Activated T-cell treated with anti-CD3 and anti-CD28 coated beads for 24 hours (primary cell): ENCODE measurements at regions not wholly inside any gene's neighbourhood (a gene's known extent, or its start where the extent isn't known, plus 50 kb on each side); places are given as distances from the start of the nearest gene placed in this dataset.
"Not testable (repeated sequence)": the region's sequence is repeated elsewhere in the genome, so short reads cannot be mapped to it uniquely, and the experiment has no call there.

Experiments
- DNase-seq: peaks from one replicate; pipeline ENCODE4 v3.0.0-alpha.2; 2020; ENCODE audit warnings: low read depth

DNA sequence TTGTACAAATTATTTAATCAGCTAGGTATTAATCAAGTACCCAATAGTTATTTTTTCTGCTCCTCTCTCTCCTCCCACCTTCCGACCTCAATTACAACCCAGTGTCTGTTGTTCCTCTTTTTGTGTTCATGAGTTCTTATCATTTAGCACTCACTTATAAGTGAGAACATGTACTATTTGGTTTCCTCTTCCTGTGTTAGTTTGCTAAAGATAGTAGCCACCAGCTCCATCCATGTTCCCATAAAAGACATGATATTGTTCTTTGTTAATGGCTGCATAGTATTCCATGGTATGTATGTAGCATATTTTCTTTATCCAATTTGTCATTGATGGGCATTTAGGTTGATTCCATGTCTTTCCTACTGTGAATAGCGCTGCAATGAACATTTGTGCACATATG, 652.8 kb upstream of the CITED2 start:
- DNase-seq: no peak

DNA sequence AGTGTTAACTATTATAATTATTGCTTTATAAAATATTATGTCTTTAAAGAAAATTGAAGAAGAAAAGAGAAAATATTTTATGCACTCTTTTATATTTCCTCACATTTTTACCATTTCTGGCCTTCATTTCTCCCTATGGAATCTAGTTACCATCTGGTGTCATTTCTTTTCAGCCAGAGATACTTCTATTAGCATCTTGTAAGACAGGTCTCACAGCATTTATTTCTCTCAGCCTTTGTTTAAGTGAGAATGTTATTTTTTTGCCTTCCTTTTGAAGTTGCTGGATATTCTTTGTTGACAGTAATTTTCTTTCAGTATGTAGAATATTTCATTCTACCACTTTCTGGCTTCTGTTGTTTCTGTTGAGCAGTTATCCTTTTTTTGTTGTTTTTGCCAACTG, 652.1 kb upstream of the CITED2 start:
- no peak for DNase-seq

DNA sequence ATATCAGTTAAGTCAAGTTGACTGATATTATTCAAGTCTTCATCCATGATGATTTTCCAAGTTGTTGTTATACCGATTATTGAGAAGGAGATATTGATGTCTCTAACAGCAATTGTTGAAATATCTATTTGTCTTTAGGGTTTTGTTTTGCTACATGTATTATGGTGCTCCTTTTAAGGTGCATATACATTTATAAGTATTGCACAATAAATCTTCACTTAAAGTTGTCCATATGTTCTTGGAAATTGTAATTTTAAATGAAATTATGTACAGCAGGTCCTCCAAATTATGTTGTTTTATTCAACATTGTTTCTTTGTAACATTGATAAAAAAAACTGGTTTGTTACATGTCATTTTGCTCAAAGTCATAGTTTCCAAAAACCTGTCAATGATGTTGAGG, 650.7 kb upstream of the CITED2 start:
- DNase-seq: no peak

DNA sequence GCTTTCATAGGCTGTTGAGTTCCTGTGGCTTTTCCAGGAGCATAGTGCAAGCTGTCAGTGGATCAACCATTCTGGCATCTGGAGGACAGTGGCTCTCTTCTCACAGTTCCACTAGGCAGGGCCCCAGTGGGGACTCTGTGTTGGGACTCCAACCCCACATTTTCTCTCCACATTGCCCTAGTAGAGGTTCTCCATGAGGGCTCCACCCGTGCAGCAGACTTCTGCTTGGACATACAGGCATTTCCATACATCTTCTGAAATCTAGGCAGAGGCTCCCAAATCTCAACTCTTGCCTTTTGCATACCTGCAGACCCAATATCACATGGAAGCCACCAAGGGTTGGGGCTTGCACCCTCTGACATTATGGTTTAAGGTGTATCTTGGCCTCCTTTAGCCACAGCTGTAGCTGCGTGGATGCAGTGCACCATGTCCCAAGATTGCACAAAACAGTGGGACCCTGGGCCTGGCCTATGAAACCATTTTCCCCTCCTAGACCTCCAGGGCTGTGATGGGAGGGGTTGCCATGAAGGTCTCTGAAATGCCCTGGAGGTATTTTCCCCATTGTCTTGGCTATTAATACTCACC, 645.9 kb upstream of the CITED2 start:
- DNase-seq: no peak

DNA sequence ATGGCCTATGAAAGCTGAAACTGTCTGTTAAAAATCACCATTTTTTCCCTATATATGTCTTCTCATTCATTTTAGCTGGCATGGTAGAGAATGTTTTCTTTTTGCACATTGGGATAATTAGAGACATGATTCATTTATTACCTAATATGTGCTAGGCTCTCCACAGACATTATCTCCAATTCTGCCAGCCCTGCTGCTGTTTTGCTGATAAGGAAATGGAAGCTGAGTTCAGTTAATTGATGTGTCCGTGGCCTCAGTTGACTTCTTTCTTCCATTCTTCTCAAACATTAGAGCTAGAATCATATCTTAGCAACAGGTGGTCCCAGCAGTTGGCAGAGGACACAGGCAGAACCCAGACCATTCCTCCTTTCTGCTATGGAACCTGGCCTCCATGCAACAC, 644.1 kb upstream of the CITED2 start:
- no peak for DNase-seq

DNA sequence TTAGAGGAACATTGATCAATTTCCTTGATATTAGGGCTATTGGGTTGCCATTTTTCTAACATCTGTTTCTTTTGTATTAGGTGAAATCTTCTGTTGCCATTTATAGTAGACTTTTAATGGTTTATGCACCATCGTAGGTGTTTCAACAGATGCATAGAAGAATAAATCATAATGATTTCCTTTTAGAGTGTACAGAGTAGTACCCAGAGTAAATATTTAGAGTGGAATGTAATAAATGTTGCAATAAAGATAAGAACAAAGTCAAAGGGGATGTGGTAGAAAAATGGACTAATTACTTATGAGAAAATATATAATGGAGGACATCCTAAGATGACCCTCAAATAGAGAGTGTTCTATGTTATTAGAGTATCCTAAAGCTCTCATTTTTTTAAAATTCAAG, 643.0 kb upstream of the CITED2 start:
- no peak for DNase-seq

DNA sequence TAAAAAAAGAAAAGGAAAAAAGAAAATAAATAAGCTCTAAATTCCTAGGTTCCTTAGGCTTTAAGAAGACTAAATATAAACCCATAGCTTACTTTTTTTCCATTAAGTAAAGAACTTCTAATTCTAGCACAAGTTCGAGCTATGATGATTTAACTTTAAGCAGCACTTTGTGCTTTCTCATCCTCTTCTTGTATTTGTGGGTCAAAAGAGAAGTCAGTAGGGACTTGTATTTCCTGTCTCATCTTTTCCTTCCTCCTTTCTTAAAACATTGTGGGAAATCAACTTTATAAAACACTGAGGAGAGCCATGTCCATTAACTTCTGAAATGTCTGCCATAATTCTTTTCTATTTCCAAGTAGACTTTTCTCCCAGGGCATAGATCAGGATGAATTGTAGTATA, 637.7 kb upstream of the CITED2 start:
- DNase-seq: no peak

DNA sequence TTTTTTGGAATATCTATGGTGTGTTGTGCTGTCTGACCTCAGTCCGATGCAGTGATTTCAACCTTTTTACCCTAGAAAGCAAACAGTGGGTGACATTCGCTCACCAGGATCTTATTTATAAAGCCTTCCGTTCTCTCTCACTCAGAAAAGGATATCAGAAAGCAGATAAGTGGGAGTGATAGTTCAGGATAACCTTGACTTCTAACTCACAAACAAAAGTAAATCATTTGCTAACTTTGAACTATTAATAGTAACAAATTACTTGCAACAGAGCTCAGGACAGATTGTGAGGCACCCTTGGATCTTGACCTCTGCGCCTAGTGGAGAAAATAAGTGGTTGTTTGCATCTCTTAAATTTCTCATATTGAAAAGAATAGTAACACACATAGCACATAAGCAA, 637.1 kb upstream of the CITED2 start:
- no peak for DNase-seq

DNA sequence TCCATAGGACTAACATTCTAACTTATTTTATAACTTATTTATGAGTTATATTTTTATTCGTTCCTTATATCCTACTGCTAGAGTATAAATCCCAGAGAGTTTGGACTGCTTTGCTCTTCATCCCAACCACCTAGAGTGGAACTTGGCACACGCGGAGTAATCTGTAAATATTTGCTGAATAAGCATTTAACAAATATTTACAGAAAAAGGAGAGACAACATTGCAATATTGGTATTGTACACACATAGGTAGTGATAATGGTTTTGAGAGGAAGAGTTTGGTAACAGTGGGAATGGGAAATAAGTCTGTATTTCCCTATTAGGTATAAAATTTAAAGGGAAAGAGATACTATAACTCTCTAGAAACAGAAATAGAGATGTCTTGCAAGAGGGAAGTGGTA, 634.8 kb upstream of the CITED2 start:
- DNase-seq: no peak

DNA sequence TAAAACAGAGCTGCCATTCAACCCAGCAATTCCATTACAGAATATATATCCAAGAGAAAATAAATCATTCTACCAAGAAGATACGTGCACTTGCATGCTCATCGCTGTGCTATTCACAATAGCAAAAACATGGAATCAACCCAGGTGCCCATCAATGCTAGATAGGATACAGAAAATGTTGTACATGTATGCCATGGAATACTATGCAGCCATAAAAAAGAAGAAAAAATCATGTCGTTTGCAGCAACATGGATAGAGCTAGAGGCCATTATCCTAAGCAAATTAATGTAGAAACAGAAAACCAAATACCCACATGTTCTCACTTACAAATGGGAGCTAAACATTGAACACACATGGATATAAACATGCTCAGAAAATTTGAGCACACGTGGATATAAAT, 633.1 kb upstream of the CITED2 start:
- DNase-seq: no peak

DNA sequence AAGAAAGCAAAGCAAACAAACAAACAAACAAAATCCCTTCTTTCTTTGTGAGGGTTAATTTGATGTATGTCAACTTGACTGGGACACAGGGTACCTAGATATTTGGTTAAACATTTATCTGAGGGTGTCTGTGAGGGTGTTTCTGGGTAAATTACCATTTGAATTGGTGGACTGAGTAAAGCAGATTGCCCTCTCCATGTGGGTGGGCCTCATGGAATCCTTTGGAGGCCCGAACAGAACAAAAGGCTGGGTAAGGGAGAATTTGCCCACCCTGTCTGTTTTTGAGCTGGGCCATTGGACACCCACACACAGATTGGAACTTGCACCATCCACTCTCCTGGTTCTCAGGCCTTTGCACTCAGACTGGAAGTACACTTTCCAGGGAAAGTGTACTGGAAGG, 628.8 kb upstream of the CITED2 start:
- DNase-seq: no peak

DNA sequence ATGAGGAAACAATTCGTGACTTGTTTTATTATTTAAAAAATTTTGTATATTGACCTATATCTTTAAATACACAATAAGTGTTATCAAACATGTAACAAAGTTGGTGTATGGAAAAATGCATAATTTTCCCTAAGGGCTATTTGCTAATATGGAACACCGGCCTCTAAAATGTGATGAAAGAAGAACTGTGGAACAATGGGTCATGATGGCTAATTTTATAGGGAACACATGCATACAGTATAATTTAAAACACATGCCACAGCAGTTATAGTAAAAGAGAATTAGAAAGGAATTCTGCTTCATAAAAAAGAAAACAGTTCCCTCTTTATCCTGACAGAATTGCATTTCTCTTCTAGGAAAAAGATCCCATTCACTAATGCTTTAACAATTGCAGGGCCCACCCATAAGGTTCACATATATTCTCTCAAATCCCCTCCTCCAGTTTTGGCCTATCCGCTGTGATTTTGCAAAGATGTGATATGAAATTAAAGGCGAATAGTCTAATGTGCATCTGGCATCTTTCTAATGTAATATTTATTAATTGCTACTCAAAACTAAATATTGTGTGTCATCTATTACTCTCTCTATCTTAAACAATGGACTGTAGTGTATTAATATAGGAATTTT, 628.1 kb upstream of the CITED2 start:
- no peak for DNase-seq

DNA sequence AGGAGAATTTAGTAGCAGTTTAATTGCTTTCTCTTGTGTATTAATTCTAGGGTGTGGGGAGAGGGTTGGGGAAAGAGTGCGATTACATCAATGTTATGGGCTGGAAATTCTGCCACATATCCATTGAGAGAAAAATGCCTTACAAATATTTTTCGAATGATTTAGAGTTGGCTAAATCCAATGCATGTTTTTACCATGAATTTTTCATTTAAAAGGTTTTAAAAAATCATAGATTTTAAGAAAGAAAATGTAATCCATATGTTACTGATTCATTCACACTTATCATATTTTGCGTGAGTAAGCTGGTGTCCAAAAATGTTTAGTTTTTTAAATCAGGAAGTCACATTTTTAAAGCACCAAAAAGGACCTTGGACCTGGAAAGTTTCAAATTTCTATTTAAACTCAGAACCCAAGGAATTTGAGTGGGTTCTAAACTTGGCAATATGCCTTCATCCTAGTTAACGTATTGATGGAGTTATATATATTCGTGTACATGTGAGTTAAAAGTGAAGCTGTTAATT, 627.4 kb upstream of the CITED2 start:
- no peak for DNase-seq

DNA sequence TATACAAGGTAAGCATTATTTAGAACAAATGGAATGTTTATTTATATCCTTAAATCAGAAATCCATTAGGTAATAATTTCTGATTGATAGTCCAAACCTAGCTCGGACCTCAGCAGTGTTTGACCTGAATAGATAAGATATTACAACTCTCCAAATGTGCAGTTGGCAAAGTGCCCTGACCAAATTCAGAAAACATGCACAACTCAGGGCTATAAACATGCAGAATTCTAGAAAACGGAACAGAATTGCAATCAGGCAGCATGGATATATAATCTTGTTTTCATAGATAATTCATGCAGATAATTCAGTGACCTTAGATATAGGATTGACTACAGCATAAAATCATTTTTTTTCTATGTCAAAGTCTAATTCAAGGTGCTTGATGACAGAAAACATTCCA, 626.6 kb upstream of the CITED2 start:
- DNase-seq: no peak

DNA sequence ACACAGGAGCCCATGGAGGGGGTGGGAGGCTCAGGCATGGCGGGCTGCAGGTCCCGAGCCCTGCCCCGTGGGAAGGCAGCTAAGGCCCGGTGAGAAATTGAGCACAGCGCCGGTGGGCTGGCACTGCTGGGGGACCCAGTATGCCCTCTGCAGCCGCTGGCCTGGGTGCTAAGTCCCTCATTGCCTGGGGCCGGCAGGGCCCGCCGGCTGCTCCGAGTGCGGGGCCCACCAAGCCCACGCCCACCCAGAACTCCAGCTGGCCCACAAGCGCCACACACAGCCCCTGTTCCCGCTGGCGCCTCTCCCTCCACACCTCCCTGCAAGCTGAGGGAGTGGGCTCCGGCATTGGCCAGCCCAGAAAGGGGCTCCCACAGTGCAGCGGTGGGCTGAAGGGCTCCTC, 625.2 kb upstream of the CITED2 start:
- DNase-seq: not testable (repeated sequence)

DNA sequence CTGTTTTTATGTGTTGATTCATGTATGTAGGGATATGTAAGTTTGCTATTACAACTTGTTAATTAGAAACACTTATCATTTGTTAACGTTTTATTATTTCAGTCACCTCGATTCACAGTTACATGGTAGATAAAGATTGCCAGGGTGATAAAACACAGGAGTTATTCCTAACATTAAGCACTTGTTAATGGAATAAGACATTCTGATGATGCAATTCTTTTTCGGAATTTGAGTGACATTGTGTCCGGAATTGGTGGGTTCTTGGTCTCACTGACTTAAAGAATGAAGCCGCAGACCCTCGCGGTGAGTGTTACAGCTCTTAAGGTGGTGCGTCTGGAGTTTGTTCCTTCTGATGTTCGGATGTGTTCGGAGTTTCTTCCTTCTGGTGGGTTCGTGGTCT, 624.0 kb upstream of the CITED2 start:
- DNase-seq: not testable (repeated sequence)

DNA sequence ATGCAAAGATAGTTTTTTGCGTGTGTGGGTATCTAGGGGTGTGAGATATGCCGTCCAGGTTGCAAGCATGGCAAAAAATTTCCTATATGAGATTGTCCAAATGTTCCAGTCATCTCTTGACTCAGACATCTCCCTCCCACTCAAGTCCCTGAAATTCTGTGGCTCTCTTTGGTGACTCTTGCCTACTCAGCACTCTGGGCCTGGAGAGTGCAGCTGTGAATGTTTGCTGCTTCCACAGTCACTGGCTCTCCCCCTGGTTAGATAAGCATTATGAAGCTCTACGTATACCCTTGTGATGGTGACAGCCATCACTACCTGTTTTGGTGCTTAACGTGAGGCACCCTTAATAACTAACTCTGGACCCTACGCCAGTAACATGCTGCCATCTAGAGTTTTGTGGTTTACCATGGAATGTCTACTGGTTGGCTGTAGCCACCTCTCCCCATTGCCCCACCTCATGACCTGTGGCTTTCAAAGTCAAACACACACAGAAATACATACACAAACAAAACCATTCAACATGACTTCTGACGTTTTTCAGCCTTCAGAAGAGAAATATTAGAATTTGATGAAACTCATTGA, 621.9 kb upstream of the CITED2 start:
- no peak for DNase-seq

DNA sequence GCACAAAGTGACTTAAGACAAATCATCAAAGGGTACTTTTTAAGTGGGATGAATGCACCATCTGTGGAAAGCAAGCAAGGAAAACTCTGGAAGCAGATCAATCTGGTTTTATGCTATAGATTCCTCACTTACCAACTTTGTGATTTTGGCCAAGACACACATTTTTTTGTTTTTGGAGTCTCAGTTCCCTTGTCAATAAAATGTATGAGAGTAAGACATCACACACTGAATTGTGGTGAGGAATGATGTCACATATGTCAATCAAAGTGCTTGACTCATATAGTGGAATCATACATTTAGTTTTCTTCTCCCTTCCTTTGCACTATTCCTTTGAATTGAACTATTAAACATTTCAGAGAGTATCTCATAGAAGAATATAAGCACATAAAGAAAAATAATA, 620.5 kb upstream of the CITED2 start:
- no peak for DNase-seq

DNA sequence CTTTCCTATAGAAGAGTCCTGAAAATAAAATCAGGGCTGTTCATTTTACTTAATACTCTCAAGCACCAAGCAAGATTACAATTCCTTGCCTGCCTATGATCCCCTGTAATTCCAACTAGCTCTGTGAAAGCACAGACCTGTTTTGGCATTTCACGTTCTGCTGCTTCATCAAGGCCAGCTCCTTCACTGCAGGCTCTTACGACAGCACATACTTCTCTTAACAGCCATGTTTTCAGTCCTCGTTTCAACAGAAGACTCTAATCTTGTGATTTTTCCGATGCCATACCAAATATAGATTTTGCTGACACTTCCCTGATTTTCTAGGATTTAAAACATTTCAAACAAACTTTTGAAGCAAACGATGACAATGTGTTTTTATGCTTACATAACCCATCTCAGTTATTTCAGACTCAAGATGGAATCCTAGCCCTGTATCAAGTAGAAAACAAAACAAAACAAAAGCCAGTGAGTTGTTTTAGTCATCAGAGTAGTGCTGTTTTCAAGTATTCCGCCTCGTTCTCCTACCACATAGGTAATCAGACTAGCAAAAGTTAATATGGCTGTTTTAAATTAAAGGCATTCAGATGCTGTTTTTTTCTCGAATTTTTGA, 616.5 kb upstream of the CITED2 start:
- DNase-seq: no peak

DNA sequence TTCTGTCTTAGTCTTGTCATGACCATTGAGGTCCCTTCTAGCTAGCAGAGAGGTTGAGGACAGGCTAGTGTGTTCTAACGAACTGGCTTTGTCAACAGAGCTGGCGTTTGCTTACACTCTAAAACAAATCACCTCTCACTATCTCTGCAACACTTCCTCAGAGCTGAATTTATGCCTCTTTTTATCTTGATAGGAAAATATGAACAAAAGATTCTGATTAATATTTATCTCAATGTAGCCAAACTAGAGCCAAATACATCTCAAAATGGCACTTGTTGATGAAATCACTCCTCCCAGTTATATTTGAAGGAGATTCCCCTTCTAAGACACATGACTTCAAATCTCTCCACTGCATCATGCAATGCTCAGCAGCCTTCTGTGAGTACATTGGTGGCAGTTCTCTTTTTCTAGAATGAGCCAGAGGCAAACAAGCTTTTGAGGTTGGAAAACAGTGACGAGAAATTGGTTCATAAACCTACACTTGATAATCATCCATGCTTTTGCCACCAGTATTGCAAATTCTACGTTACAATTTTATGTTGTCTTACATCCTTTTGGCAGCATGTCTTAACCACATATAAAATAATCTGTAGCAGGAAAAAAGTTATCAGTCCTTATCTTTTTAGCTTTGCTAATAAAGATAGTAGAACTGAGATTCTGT, 615.7 kb upstream of the CITED2 start:
- DNase-seq: no peak

DNA sequence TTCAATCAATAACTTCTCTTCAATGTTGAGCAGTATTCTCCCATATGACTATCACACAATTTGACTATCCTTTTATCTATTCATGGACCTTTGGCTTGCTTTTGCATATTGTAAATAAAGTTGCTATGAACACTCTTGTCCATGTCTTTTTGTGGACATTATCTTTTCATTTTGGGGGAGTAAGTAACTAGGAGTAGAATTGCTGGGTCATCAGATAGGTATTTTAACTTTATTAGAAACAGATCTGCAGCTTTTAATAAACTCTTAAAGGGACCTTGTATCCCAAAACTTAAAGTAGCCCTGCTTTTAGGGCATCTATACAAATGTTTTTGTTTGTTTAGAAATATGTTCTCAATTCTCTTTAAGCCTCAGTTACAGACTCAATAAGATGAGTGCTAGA, 614.2 kb upstream of the CITED2 start:
- DNase-seq: no peak

DNA sequence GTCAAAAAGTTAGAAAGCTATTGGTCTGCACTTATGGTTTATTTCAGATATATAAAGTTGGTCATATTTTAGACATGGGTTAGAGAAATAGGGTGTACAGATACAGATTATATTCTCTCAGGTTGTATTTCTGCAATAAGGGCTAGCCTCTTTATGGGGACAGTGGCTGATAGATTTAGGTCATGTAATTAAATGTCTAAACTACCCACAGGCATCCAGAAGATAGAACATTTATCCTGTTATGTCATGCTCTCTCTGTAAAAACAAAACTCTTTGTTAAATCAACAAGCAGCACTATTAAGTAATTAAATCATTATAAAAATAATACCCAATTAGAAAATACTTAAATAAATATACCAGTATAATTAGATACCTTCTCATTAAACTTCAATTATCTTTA, 612.6 kb upstream of the CITED2 start:
- no peak for DNase-seq

DNA sequence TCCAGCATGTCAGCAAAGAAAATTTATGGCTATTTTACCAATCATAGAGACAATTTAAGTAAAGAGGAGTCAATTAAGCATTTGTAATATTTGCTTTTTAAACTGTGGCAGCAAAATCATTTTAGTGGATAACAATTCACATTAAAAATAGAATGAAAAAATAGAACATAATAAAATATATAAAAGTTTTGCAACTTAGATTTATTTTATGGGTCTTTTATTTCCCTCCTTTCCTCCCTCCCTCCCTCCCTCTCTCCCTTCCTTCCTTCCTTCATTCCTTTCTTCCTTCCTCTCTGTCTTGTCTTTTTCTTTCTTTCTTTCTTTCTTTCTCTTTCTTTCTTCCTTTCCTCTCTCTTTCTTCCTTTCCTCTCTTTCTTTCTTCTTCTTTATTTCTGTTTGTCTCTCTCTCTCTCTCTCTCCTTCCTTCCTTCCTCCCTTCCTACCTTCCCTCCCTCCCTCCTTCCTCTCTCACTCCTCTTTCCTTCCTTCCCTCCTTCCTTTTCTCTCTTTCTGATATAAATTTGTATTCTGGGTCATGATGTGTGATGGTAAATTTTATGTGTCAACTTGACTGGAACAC, 610.9 kb upstream of the CITED2 start:
- DNase-seq: no peak
